ENCODE measurements at regions not wholly inside any gene's neighbourhood (a gene's known extent, or its start where the extent isn't known, plus 50 kb on each side); places are given as distances from the start of the nearest gene placed in this dataset.

- TF ChIP-seq CTCF (IDR thresholded peaks at IDR 0.05; ENCODE audit: insufficient read depth, low read depth, low read length, missing control alignments) = no peak
- no peak for DNase-seq (ENCODE audit: low read depth)
These were observed 464.9 kb downstream of the RPS29 start for GRCh38 chr14:49121246-49121645.

GRCh38 chr14:49114161-49114893 lies 471.9 kb downstream of the RPS29 start:
- no peak for TF ChIP-seq CTCF (IDR thresholded peaks at IDR 0.05; ENCODE audit: insufficient read depth, low read depth, low read length, missing control alignments)
- no peak for DNase-seq (ENCODE audit: low read depth)
- no peak overlapping the region for H3K4me3 ChIP-seq (ENCODE audit: low read length)

More at GRCh38 chr14:49121246-49121645, 464.9 kb downstream of the RPS29 start:
- H3K4me3 ChIP-seq (ENCODE audit: low read length) = no peak overlapping the region

- no peak for DNase-seq (ENCODE audit: low read depth)
- no peak for TF ChIP-seq CTCF (IDR thresholded peaks at IDR 0.05; ENCODE audit: insufficient read depth, low read depth, low read length, missing control alignments)
- no peak overlapping the region for H3K4me3 ChIP-seq (ENCODE audit: low read length)
These were observed 479.2 kb downstream of the RPS29 start for GRCh38 chr14:49106741-49107667.

- no peak for DNase-seq (ENCODE audit: low read depth)
- no peak for TF ChIP-seq CTCF (IDR thresholded peaks at IDR 0.05; ENCODE audit: insufficient read depth, low read depth, low read length, missing control alignments)
- H3K4me3 ChIP-seq (ENCODE audit: low read length) = no peak overlapping the region
These were observed 480.2 kb downstream of the RPS29 start for GRCh38 chr14:49105956-49106355.

- no peak overlapping the region for H3K4me3 ChIP-seq (ENCODE audit: low read length)
- no peak for TF ChIP-seq CTCF (IDR thresholded peaks at IDR 0.05; ENCODE audit: insufficient read depth, low read depth, low read length, missing control alignments)
- DNase-seq (ENCODE audit: low read depth) = no peak
These were observed 480.7 kb downstream of the RPS29 start for GRCh38 chr14:49105512-49105911.

- no peak for TF ChIP-seq CTCF (IDR thresholded peaks at IDR 0.05; ENCODE audit: insufficient read depth, low read depth, low read length, missing control alignments)
- no peak overlapping the region for H3K4me3 ChIP-seq (ENCODE audit: low read length)
These were observed 493.8 kb downstream of the RPS29 start for GRCh38 chr14:49092345-49092744.

More at GRCh38 chr14:49092345-49092744, 493.8 kb downstream of the RPS29 start:
- no peak for DNase-seq (ENCODE audit: low read depth)

All from epithelial cell of esophagus (primary cell).